GM12878 (cell line): ENCODE measurements at regions not wholly inside any gene's neighbourhood (a gene's known extent, or its start where the extent isn't known, plus 50 kb on each side); places are given as distances from the start of the nearest gene placed in this dataset.

Experiments
- ATAC-seq: fragments of 200-7000 bp; cut with Tn5 transposase; 3 replicates; pipeline ENCODE4 v1.9.1; 2020; ENCODE audit warnings: mild to moderate bottlenecking, moderate library complexity
- BruUV-seq: library from RNA; stranded (reverse); fragments of 400-500 nt; replicated peaks from 2 replicates; lab custom pipeline; 2021; lab: Mats Ljungman, UMichigan
- CTCF ChIA-PET: fragments of 300-600 bp; sonication (Branson Sonifier 250); formaldehyde crosslinking; extraction: SDS; loops from one replicate; lab custom pipeline; 2021; ENCODE audit warnings: inconsistent platforms; lab: Yijun Ruan, JAX
- POLR2A ChIA-PET: fragments of 350-600 bp; formaldehyde crosslinking; extraction: SDS; loops from one replicate; lab custom pipeline; 2021; ENCODE audit warnings: inconsistent platforms; lab: Charles Lee
- RAD21 ChIA-PET: fragments of 300-600 bp; sonication (Branson Sonifier 250); formaldehyde crosslinking; loops from one replicate; lab custom pipeline; 2023; ENCODE audit warnings: antibody characterized with exemption; ENCODE audit not compliant: unreplicated experiment; lab: Charles Lee
- SMC1A ChIA-PET: fragments of 300-600 bp; sonication (Branson Sonifier 250); formaldehyde crosslinking; loops from one replicate; lab custom pipeline; 2023; ENCODE audit not compliant: unreplicated experiment, uncharacterized antibody; lab: Charles Lee
- DNase-seq: peaks from one replicate; pipeline ENCODE4 v3.0.0-alpha.2; 2011; ENCODE audit warnings: low read depth, low spot score
- FAIRE-seq: peaks from 3 replicates; lab custom pipeline; 2011; peaks lifted over from hg19 to GRCh38; lab: Jason Lieb, UNC
- H2AFZ ChIP-seq: 2 replicates; pipeline ENCODE4 v1.6.0; 2011; ENCODE audit warnings: low read depth, low read length, control low read depth; ENCODE audit not compliant: control insufficient read depth
- H3K27ac ChIP-seq: 2 replicates; pipeline ENCODE4 v1.5.1; 2011; ENCODE audit warnings: control low read depth; ENCODE audit not compliant: control insufficient read depth, insufficient read depth
- H3K27me3 ChIP-seq, 2 experiments: replicated peaks in 1 of 2; 2 replicates each; pipeline versions ENCODE4 v1.6.0 to v1.6.1; 2011; ENCODE audit warnings: low read length in 1 of 2; ENCODE audit not compliant: control insufficient read depth in 2 of 2, insufficient read depth in 2 of 2
- H3K36me3 ChIP-seq, 2 experiments: 2 replicates each; pipeline ENCODE4 v1.5.1; 2011; ENCODE audit warnings: low read length in 1 of 2; ENCODE audit not compliant: control insufficient read depth in 2 of 2, insufficient read depth in 2 of 2
- H3K4me1 ChIP-seq: 2 replicates; pipeline ENCODE4 v1.6.1; 2011; ENCODE audit warnings: mild to moderate bottlenecking, low read length, moderate library complexity, mixed read lengths; ENCODE audit not compliant: control insufficient read depth, insufficient read depth
- H3K4me2 ChIP-seq: 2 replicates; pipeline ENCODE4 v1.6.0; 2011; ENCODE audit warnings: control low read depth; ENCODE audit not compliant: control insufficient read depth, insufficient read depth
- H3K4me3 ChIP-seq: fragments of 200-600 bp; sonication (generic); 2 replicates; pipeline ENCODE4 v1.5.1; 2016
- H3K79me2 ChIP-seq: 2 replicates; pipeline ENCODE4 v1.6.0; 2011; ENCODE audit warnings: low read length; ENCODE audit not compliant: control insufficient read depth, insufficient read depth
- H3K9ac ChIP-seq: 2 replicates; pipeline ENCODE4 v1.8.0; 2011; ENCODE audit warnings: low read length, control low read depth, mixed read lengths; ENCODE audit not compliant: control insufficient read depth, insufficient read depth
- H3K9me3 ChIP-seq: replicated peaks from 3 replicates; pipeline ENCODE4 v1.5.1; 2011; ENCODE audit warnings: mild to moderate bottlenecking, low read length; ENCODE audit not compliant: control insufficient read depth, insufficient read depth
- H4K20me1 ChIP-seq: 2 replicates; pipeline ENCODE4 v1.6.0; 2011; ENCODE audit not compliant: control insufficient read depth, insufficient read depth
- BCL11A ChIP-seq: IDR thresholded peaks from 2 replicates; pipeline ENCODE4 v1.6.1; 2011; ENCODE audit warnings: low read depth, low read length
- GATAD2B ChIP-seq: fragments of 450-650 bp; conservative IDR thresholded peaks from 2 replicates; pipeline ENCODE4 v1.6.1; 2017; ENCODE audit warnings: low read depth, mild to moderate bottlenecking, moderate library complexity
- MYB ChIP-seq: fragments of 150-350 bp; IDR thresholded peaks from 2 replicates; pipeline ENCODE4 v1.6.1; 2014; ENCODE audit warnings: mild to moderate bottlenecking, low read depth, low read length, borderline replicate concordance
- NFYB ChIP-seq: IDR thresholded peaks from 2 replicates; pipeline ENCODE4 v1.6.1; 2011; ENCODE audit warnings: low read depth, mild to moderate bottlenecking, low read length, improper control_type of control experiment, moderate library complexity; ENCODE audit not compliant: insufficient read depth
- SUPT20H ChIP-seq: IDR thresholded peaks from 2 replicates; pipeline ENCODE4 v1.6.1; 2011; ENCODE audit warnings: low read depth, mild to moderate bottlenecking, low read length, moderate library complexity, borderline replicate concordance; ENCODE audit not compliant: control insufficient read depth
- TCF12 ChIP-seq: IDR thresholded peaks from 2 replicates; pipeline ENCODE4 v1.6.1; 2011; ENCODE audit warnings: low read depth, mild to moderate bottlenecking, low read length
- WGBS: methylation state at CpG from one replicate; pipeline ENCODE4 v1.1.6; 2016; ENCODE audit warnings: low lambda C conversion rate; ENCODE audit not compliant: insufficient replicate concordance, insufficient coverage; ENCODE audit errors: missing lambda C conversion rate; 5-methylcytosine and 5-hydroxymethylcytosine counted together
- in situ Hi-C: fragments of 300-500 bp; cut with MboI; formaldehyde crosslinking; loops from 9 replicates; pipeline ENCODE4 v1.14.3; 2018; ENCODE audit warnings: mixed read lengths
- intact Hi-C: fragments of 100-400 bp; cut with micrococcal nuclease; formaldehyde crosslinking; loops from one replicate; pipeline ENCODE4 v1.14.2; 2022; ENCODE audit not compliant: unreplicated experiment
- TF ChIP-seq, protein P1 (sequence below): IDR thresholded peaks from 2 replicates; pipeline ENCODE4 v1.6.1; 2011; ENCODE audit warnings: mild to moderate bottlenecking, low read depth, low read length, moderate library complexity; ENCODE audit not compliant: insufficient replicate concordance
- TF ChIP-seq, protein P2 (sequence below): fragments of 450-650 bp; IDR thresholded peaks from 2 replicates; pipeline ENCODE4 v1.6.1; 2017; ENCODE audit warnings: mild to moderate bottlenecking, moderate library complexity

DNA sequence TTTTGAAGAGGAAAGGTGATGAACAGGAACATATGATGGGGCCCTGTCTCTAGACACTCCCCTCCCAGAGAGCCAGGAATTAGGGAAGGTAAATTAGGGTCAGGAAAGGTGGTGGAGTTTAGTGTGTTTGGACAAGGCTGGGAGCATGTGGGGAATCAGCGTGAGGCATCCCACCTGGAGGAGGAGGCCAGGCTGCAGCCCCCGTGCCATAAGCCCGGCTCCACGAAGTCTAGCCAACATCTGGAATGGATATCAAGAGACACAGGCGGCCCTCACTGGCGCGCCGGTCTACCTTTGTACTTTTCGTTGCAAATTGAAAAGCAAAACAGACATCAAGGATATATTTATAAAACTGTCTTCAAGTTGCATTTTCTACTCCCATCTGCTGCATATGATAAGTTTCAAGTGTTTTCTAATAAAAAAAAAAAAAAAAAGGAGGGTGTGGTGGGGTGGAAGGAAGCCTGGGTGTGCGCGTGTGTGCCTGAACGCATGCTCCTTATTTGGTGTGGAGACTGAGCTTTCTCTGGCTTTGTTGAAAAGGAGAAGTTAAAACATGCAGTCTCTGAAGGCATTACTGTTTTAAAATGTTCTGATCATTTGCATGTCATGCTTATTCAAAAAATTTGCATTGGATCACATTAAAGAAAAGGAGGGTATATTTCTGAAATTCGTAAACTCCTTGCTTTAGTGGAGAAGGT is 546.7 kb upstream of the ID2 start:
- H3K4me1 ChIP-seq, result no peaks in the 10 kb centered on the region
- DNase-seq, result no peak
- ChIA-PET CTCF (no interaction called here), SMC1A (interaction anchor here (1.1 kb wide), 1 partner anchor 9 kb away, joined by 3 read pairs; no protein-coding TSS in a partner anchor), POLR2A (no interaction called here), RAD21 (no interaction called here)
- no peak overlapping the region for H3K27ac ChIP-seq
- 42% methylated on average over 13 of the region's 13 CpGs for WGBS
- intact Hi-C loops, result no loop called here
- no peak overlapping the region for H3K4me3 ChIP-seq
- H3K79me2 ChIP-seq, result no peaks in the 10 kb centered on the region
- no peaks in the 10 kb centered on the region for H3K36me3 ChIP-seq
- no peaks in the 10 kb centered on the region for H4K20me1 ChIP-seq
- no peak overlapping the region for H3K9ac ChIP-seq
- no peak for ATAC-seq
- H3K4me2 ChIP-seq, result no peak overlapping the region
- no peaks in the 10 kb centered on the region for H3K27me3 ChIP-seq
- no peak for FAIRE-seq
- no peak overlapping the region for H2AFZ ChIP-seq
- BruUV-seq, result no TSS peak
- no peaks in the 10 kb centered on the region; the same call in 1 of the 3 replicates for H3K9me3 ChIP-seq
- no peak for TF ChIP-seq SUPT20H
- no peak for TF ChIP-seq BCL11A
- no peak for TF ChIP-seq GATAD2B
- no peak for TF ChIP-seq NFYB
- in situ Hi-C loops, result no loop called here

DNA sequence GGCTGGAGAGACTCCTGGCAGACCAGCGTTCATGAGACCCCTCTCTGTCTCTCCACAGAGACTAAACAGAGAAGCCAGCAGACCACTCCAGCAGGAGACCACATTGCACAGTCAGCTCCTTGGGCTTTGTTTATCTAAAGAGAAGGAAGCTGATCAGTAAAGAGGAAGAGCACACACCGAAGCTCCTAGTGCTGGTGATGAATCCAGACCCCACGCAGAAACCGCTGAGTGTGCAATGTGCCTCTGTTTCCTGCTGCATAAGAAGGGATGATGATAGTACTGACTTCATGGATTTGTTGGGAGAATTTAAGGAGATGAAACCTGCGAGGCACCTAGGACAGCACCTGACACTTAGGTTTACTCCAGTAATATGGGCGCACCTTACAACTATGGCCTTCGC is 544.1 kb upstream of the ID2 start:
- intact Hi-C loops (no loop called here), in situ Hi-C loops (no loop called here)
- ChIA-PET CTCF (interaction anchor here (1.0 to 1.4 kb wide), 3 partner anchors 12 to 49 kb away, joined by 3 read pairs; no protein-coding TSS in a partner anchor), POLR2A (interaction anchor here (1.5 kb wide), 1 partner anchor 11 kb away, joined by 6 read pairs; no protein-coding TSS in a partner anchor), RAD21 (no interaction called here), SMC1A (interaction anchor here (0.7 to 2.2 kb wide), 7 partner anchors 8 to 152 kb away, joined by 3 to 6 read pairs (median 3); no protein-coding TSS in a partner anchor)
- Histone ChIP-seq H3K36me3 (no peaks in the 10 kb centered on the region), H3K27me3 (no peaks in the 10 kb centered on the region), H3K9ac (no peak overlapping the region), H3K4me3 (no peak overlapping the region), H3K27ac (no peak overlapping the region), H3K9me3 (no peaks in the 10 kb centered on the region; the same call in 1 of the 3 replicates), H2AFZ (no peak overlapping the region), H4K20me1 (no peaks in the 10 kb centered on the region), H3K4me2 (no peak overlapping the region), H3K79me2 (no peaks in the 10 kb centered on the region), H3K4me1 (no peaks in the 10 kb centered on the region)
- no peak for DNase-seq
- WGBS, result 56% methylated on average over 7 of the region's 7 CpGs
- FAIRE-seq, result no peak
- BruUV-seq, result no TSS peak
- no peak for ATAC-seq
- TF ChIP-seq TCF12 (no peak), MYB (no peak)
- TF ChIP-seq, protein P1, sequence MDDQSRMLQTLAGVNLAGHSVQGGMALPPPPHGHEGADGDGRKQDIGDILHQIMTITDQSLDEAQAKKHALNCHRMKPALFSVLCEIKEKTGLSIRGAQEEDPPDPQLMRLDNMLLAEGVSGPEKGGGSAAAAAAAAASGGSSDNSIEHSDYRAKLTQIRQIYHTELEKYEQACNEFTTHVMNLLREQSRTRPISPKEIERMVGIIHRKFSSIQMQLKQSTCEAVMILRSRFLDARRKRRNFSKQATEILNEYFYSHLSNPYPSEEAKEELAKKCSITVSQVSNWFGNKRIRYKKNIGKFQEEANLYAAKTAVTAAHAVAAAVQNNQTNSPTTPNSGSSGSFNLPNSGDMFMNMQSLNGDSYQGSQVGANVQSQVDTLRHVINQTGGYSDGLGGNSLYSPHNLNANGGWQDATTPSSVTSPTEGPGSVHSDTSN, result no peak
- TF ChIP-seq, protein P2, sequence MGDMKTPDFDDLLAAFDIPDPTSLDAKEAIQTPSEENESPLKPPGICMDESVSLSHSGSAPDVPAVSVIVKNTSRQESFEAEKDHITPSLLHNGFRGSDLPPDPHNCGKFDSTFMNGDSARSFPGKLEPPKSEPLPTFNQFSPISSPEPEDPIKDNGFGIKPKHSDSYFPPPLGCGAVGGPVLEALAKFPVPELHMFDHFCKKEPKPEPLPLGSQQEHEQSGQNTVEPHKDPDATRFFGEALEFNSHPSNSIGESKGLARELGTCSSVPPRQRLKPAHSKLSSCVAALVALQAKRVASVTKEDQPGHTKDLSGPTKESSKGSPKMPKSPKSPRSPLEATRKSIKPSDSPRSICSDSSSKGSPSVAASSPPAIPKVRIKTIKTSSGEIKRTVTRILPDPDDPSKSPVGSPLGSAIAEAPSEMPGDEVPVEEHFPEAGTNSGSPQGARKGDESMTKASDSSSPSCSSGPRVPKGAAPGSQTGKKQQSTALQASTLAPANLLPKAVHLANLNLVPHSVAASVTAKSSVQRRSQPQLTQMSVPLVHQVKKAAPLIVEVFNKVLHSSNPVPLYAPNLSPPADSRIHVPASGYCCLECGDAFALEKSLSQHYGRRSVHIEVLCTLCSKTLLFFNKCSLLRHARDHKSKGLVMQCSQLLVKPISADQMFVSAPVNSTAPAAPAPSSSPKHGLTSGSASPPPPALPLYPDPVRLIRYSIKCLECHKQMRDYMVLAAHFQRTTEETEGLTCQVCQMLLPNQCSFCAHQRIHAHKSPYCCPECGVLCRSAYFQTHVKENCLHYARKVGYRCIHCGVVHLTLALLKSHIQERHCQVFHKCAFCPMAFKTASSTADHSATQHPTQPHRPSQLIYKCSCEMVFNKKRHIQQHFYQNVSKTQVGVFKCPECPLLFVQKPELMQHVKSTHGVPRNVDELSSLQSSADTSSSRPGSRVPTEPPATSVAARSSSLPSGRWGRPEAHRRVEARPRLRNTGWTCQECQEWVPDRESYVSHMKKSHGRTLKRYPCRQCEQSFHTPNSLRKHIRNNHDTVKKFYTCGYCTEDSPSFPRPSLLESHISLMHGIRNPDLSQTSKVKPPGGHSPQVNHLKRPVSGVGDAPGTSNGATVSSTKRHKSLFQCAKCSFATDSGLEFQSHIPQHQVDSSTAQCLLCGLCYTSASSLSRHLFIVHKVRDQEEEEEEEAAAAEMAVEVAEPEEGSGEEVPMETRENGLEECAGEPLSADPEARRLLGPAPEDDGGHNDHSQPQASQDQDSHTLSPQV, result no peak
